GM06990 (cell line): ENCODE measurements at regions not wholly inside any gene's neighbourhood (a gene's known extent, or its start where the extent isn't known, plus 50 kb on each side); places are given as distances from the start of the nearest gene placed in this dataset.

Experiments used
- DNase-seq: peaks from one replicate; pipeline ENCODE4 v3.0.0-alpha.2; 2011; ENCODE audit not compliant: insufficient read length; ENCODE audit errors: extremely low read depth
- H3K27me3 ChIP-seq: replicated peaks from 2 replicates; pipeline ENCODE4 v1.6.0; 2011; ENCODE audit warnings: low read length; ENCODE audit not compliant: control insufficient read depth, insufficient read depth
- H3K36me3 ChIP-seq: 2 replicates; pipeline ENCODE4 v1.5.1; 2011; ENCODE audit warnings: low read length; ENCODE audit not compliant: control insufficient read depth, insufficient read depth
- H3K4me3 ChIP-seq: replicated peaks from 2 replicates; pipeline ENCODE4 v1.5.1; 2011; ENCODE audit warnings: low read depth, mild to moderate bottlenecking, control low read depth, low read length
- TF ChIP-seq, protein P1 (sequence below): IDR thresholded peaks from 2 replicates; pipeline ENCODE4 v1.5.1; 2011; ENCODE audit warnings: low read length, control low read depth, mild to moderate bottlenecking, inconsistent platforms; ENCODE audit not compliant: insufficient read depth, poor library complexity, severe bottlenecking

GRCh38 chrX:42241421-42241820 is 318.1 kb upstream of the CASK start:
- no peaks in the 10 kb centered on the region for H3K36me3 ChIP-seq
- TF ChIP-seq, protein P1, sequence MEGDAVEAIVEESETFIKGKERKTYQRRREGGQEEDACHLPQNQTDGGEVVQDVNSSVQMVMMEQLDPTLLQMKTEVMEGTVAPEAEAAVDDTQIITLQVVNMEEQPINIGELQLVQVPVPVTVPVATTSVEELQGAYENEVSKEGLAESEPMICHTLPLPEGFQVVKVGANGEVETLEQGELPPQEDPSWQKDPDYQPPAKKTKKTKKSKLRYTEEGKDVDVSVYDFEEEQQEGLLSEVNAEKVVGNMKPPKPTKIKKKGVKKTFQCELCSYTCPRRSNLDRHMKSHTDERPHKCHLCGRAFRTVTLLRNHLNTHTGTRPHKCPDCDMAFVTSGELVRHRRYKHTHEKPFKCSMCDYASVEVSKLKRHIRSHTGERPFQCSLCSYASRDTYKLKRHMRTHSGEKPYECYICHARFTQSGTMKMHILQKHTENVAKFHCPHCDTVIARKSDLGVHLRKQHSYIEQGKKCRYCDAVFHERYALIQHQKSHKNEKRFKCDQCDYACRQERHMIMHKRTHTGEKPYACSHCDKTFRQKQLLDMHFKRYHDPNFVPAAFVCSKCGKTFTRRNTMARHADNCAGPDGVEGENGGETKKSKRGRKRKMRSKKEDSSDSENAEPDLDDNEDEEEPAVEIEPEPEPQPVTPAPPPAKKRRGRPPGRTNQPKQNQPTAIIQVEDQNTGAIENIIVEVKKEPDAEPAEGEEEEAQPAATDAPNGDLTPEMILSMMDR = no peak
- DNase-seq = no peak

GRCh38 chrX:42237956-42238355 is 314.6 kb upstream of the CASK start:
- no peak for DNase-seq
- TF ChIP-seq, protein P1 = no peak
- Histone ChIP-seq H3K4me3 (no peak overlapping the region), H3K27me3 (no peaks in the 10 kb centered on the region), H3K36me3 (no peaks in the 10 kb centered on the region)

More at GRCh38 chrX:42241421-42241820, 318.1 kb upstream of the CASK start:
- H3K4me3 ChIP-seq = no peak overlapping the region
- no peaks in the 10 kb centered on the region for H3K27me3 ChIP-seq

DNA sequence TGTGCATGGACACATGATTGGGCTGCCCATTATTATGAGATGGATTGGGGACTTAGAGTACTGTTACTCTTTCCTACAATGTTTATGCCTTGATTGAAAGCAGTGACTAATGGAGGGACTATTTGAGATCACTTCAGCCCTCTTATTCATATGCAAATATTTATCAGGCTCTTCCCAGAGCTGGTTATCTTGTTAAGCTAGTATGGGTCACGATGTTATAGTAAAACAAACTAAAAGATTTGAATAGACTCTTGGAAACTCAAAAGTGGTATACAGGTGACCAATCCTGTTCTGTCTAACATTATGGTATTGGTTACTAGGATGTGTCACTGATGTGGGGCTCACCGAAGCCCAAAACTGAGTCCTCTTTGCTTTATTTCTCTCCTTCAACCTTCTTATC is 306.2 kb upstream of the CASK start:
- TF ChIP-seq, protein P1 = no peak
- H3K4me3 ChIP-seq = no peak overlapping the region
- DNase-seq = no peak
- H3K27me3 ChIP-seq = no peaks in the 10 kb centered on the region
- H3K36me3 ChIP-seq = no peaks in the 10 kb centered on the region

- no peaks in the 10 kb centered on the region for H3K36me3 ChIP-seq
- no peak overlapping the region for H3K4me3 ChIP-seq
- H3K27me3 ChIP-seq = no peaks in the 10 kb centered on the region
- TF ChIP-seq, protein P1 = no peak
- DNase-seq = no peak
Measured at GRCh38 chrX:42220666-42221065, 297.3 kb upstream of the CASK start.

GRCh38 chrX:42220083-42220482 is 296.7 kb upstream of the CASK start:
- TF ChIP-seq, protein P1 = no peak
- Histone ChIP-seq H3K4me3 (no peak overlapping the region), H3K36me3 (no peaks in the 10 kb centered on the region), H3K27me3 (no peaks in the 10 kb centered on the region)
- DNase-seq = no peak

GRCh38 chrX:42219231-42219630 is 295.9 kb upstream of the CASK start:
- no peaks in the 10 kb centered on the region for H3K36me3 ChIP-seq
- TF ChIP-seq, protein P1 = no peak
- DNase-seq = no peak
- no peak overlapping the region for H3K4me3 ChIP-seq
- H3K27me3 ChIP-seq = no peaks in the 10 kb centered on the region
